ENCODE measurements at regions not wholly inside any gene's neighbourhood (a gene's known extent, or its start where the extent isn't known, plus 50 kb on each side); places are given as distances from the start of the nearest gene placed in this dataset.

DNA sequence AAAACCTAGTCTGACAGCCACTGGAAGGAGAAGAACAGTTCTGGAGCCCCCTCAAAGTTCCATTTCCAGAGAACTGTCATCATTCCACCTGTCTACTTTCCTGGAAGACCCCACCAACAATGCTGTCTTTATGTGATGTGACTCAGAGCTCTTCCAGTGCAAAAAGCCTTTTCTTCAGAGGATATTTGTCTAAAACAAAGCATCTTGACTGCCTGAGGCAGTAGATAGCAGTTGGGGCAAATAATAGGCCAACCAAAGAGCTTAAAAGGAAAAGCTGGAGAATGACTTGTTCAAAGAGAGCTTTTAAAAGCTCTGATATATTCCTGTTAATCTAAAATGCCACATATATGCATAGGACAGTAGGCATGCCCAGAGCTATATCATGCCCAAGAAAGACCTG, 62.6 kb downstream of the MIS18A start:
- DNase-seq: no peak

DNA sequence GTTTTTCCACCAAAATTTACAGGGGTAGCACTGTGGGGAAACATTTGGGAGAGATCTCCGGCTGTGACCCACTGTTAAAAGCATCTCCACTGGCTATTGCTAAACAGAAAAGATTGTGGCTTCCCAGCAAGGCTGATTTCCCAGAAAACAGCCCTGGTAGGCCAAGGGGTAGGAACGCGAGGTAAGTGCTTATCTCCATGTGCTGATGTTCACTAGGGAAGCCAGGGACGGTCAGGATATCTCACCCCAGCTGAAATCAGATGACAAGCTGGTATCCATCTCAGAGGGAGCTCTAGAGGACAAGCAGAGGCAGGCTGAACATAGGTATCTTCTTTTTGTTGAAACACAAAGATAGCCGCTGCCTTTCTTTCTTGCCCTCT, 63.6 kb downstream of the MIS18A start:
- DNase-seq: no peak

GRCh38 chr21:32214654-32215305, 64.1 kb downstream of the MIS18A start:
- no peak for DNase-seq

GRCh38 chr21:32212116-32212515, 66.7 kb downstream of the MIS18A start:
- no peak for DNase-seq

DNA sequence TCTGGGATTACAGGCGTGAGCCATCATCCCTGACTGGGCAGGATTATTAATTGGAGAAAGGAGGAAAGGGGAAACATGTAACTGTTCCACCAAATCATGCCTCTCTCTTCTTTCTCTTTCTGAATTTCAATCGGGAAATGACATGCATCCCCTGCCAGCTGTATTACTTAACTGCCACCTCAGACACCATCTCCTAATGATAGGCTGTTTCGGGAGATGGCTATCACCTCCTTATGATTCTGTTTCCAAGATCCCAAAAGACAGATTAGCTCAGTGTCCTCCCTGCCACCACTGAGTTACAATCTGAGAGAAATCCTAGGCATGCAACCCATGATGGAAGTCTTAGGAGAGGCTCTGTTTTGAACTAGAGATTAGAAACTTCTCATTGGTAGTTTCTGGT, 67.5 kb downstream of the MIS18A start:
- DNase-seq: no peak

DNA sequence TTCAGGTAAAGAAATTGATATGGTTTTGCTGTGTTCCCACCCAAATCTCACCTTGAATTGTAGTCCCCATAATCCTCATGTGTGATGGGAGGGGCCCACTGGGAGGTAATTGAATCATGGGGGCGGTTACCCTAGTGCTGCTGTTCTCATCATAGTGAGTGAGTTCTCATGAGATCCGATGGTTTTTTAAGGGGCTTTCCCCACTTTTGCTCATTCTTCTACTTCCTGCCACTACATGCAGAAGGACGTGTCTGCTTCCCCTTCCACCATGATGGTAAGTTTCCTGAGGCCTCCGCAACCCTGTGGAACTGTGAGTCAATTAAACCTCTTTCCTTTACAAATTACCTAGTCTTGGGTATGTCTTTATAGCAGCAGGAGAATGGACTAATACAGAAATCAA, 69.3 kb downstream of the MIS18A start:
- peak; percentile 4 to 29 (median 8) for DNase-seq

GRCh38 chr21:32207406-32207716, 71.5 kb downstream of the MIS18A start:
- DNase-seq: no peak

GRCh38 chr21:32206631-32207405, 72.0 kb downstream of the MIS18A start:
- no peak for DNase-seq

- DNase-seq: no peak
Measured at GRCh38 chr21:32203877-32204480, 74.9 kb downstream of the MIS18A start.

DNA sequence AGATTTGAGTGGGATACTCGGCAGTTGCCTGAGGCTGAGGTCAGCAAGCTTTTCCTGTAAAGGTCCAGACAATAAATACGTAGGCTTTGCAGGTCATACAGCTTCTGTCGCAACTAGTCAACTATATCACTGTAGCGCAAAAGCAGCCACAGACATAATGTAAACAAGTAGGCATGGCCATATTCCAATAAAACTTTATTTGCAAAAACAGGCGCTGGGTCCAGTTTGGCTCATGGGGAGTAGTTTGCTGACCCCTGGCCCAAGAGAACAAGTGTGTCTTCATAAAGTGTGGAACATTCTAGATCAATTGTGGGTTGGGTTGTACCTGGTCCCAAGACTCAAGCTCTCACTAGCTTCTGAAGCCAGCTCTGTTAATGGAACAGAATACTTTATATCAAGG, 78.8 kb downstream of the MIS18A start:
- DNase-seq: no peak

GRCh38 chr21:32198384-32198783, 80.5 kb downstream of the MIS18A start:
- no peak for DNase-seq

- no peak for DNase-seq
Measured at GRCh38 chr21:32197896-32198295, 81.0 kb downstream of the MIS18A start.

DNA sequence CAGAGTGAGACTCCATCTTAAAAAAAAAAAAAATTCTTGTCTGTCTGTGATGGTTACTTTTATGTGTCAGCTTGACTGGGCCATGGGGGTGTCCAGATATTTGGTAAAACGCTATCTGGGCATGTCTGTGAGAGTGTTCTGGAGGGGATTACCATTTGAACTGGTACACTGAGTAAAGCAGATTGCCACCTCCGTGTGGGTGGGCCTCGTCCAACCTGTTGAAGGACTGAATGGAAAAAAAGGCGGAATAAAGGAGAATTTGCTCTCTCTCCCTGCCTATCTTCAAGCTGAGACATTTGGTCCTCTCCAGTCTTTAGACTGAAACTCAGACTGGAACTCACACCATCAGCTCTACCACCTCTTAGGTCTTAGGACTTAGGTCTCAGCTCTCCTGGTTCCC, 82.8 kb downstream of the MIS18A start:
- DNase-seq: no peak

GRCh38 chr21:32193098-32193465, 85.8 kb downstream of the MIS18A start:
- DNase-seq: no peak

GRCh38 chr21:32192291-32193097, 86.4 kb downstream of the MIS18A start:
- no peak for DNase-seq

GRCh38 chr21:32190493-32191144, 88.2 kb downstream of the MIS18A start:
- DNase-seq: no peak

GRCh38 chr21:32189688-32190483, 89.0 kb downstream of the MIS18A start:
- DNase-seq: no peak

GRCh38 chr21:32186804-32187203, 92.0 kb downstream of the MIS18A start:
- DNase-seq: no peak

DNA sequence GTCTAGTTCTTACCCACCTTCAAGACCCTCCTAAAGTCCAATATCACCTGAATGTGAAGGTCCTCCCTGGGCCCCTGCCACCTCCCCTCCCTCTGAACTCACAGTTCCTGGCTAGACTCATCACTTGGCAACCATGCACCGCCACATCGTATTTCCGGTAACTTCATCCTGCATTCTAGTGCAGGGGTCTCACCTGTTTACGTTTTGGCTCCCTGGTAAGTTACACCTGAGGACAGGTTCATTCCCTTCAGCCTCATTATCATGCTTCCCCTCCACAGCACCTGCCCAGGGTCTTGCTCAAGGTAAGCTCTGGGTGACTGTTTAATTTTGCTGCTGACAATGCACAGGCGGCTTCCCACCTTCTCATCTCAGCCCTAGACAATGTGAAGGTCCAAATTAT, 93.1 kb downstream of the MIS18A start:
- DNase-seq: no peak

DNA sequence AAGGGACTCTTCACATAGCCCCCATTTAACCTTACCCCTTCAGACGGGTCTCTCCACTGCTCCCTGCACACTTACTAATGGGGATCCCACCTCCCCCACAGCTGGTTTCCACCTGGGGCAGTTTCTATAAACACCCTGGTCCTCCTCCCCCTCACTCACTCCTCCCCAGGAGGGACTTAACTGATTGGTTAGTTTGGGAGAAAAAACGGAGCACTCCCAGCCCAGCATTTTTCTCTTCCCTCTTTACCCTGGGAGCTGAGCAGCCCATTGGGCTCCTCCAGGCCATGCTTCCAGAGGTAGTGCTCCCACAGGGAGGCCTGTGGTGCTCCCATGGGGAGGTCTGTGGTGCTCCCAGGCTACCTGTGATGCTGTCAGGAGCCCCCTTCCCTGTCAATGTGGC, 93.7 kb downstream of the MIS18A start:
- DNase-seq: no peak

DNA sequence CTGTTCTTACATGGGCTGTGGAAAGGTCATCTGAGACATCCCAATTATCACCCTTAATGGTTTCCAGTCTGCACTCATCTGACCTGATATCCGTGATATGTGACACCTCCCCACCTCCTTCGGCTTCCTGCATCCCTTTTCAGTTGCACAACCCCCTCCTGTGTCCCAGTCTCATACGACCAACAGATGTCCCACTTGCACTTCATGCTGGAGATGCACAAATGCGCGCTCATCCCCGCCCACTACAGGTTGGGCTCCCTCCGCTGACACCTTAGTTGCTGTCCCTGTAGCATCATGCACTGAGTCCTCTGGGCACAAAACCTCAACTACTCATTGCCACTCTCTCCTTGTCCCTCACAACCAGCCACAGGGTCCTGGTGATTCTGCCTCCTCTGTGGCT, 94.4 kb downstream of the MIS18A start:
- DNase-seq: no peak

DNA sequence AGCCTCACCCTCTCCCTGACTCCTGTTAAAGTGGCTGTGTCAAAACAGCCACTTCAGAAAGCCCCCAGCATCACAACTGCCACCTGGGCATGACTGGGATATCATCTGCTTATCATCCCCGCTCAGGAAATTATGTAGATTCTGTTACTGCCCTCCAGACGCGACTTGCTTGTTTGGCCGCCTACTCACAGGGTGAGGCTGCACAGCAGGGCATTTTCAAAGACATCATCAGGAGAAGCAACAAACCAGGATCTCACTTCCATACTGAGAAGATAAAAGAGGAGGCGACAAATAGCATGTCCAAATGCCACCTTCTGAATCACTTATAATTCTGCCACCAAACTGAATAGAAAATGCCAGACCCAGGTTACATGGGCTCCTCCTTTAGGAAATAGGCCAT, 94.8 kb downstream of the MIS18A start:
- DNase-seq: no peak

Data from suppressor macrophage treated with lipopolysaccharide for 1 hour (primary cell).